ENCODE measurements at regions not wholly inside any gene's neighbourhood (a gene's known extent, or its start where the extent isn't known, plus 50 kb on each side); places are given as distances from the start of the nearest gene placed in this dataset.

- no peak overlapping the region for H3K9ac ChIP-seq (ENCODE audit: extremely low read depth, insufficient read length, low read length)
- no peak overlapping the region for H3K27ac ChIP-seq (ENCODE audit: insufficient read length, low read depth, low read length)
- no peak overlapping the region for H3K27ac Mint-ChIP-seq
Observed at GRCh38 chr2:223214394-223215253, 162.6 kb downstream of the KCNE4 start.

More at GRCh38 chr2:223214394-223215253, 162.6 kb downstream of the KCNE4 start:
- H3K14ac ChIP-seq (ENCODE audit: insufficient read depth, low read length), result no peak overlapping the region
- Mint-ChIP-seq H3K4me1 (peaks cover 4 to 5% of the 10 kb centered on the region in 2 experiments), H3K4me3 (no peak overlapping the region), H3K9me3 (peaks cover 3 to 10% of the 10 kb centered on the region in 2 experiments; a peak in 4 of 5 replicates), H3K36me3 (ENCODE audit: insufficient read depth in 1 of 3, low read depth in 3 of 3) (peaks cover 0 to 10% (median 0%) of the 10 kb centered on the region in 3 experiments; a peak in 4 of 7 replicates), H3K27me3 (ENCODE audit: low read depth) (no peaks in the 10 kb centered on the region)
- TF ChIP-seq CTCF (conservative IDR thresholded peaks at IDR 0.05), result no peak
- no peaks in the 10 kb centered on the region for H3K4me1 ChIP-seq (ENCODE audit: insufficient read depth, low read length)
- WGBS (ENCODE audit: extremely low coverage, insufficient read length, low lambda C conversion rate), result no CpG with 5 or more reads among the region's 5 CpGs
- no peak overlapping the region for H3K18ac ChIP-seq (ENCODE audit: insufficient read length, low read depth, low read length)
- H3K79me2 ChIP-seq (ENCODE audit: insufficient read depth, low read length), result no peaks in the 10 kb centered on the region
- no peak overlapping the region for H2BK15ac ChIP-seq (ENCODE audit: low read depth, low read length)
- no peak overlapping the region for H2AFZ ChIP-seq (ENCODE audit: low read length)
- no peak overlapping the region for H3K23ac ChIP-seq (ENCODE audit: insufficient read length, low read depth, low read length)
- DNase-seq, result no peak
- H4K20me1 ChIP-seq (ENCODE audit: control insufficient read depth, insufficient read depth, insufficient read length), result no peaks in the 10 kb centered on the region
- no peak overlapping the region for H3K4me2 ChIP-seq (ENCODE audit: insufficient read depth, insufficient read length, low read length)
- H3K79me1 ChIP-seq (ENCODE audit: insufficient read depth, low read depth, low read length, poor library complexity, severe bottlenecking), result no peaks in the 10 kb centered on the region
- no peak overlapping the region for H2BK120ac ChIP-seq (ENCODE audit: low read depth, low read length, poor library complexity, severe bottlenecking)
- H3K4ac ChIP-seq (ENCODE audit: low read depth, low read length), result no peak overlapping the region
- no peak overlapping the region for H2BK12ac ChIP-seq (ENCODE audit: insufficient read length, low read depth, low read length)
- no peak overlapping the region for H3T11ph ChIP-seq (ENCODE audit: low read length)
- no peak overlapping the region for H3K56ac ChIP-seq (ENCODE audit: insufficient read length, low read depth, low read length)
- no peak overlapping the region for H4K8ac ChIP-seq (replicated peaks; ENCODE audit: insufficient read length, low read depth, low read length)
- no peak overlapping the region for H2BK20ac ChIP-seq (ENCODE audit: low read depth, low read length, poor library complexity, severe bottlenecking)
- no peaks in the 10 kb centered on the region for H3K27me3 ChIP-seq (ENCODE audit: insufficient read depth, low read length)
- H4K91ac ChIP-seq (ENCODE audit: insufficient read length, low read depth, low read length), result no peak overlapping the region
- no peak overlapping the region for H2AK5ac ChIP-seq (ENCODE audit: insufficient read length, low read length)
- H2BK5ac ChIP-seq (ENCODE audit: insufficient read length, low read length), result no peak overlapping the region
- no peak overlapping the region for H4K5ac ChIP-seq (ENCODE audit: insufficient read length, low read depth, low read length)
- H3K9me3 ChIP-seq (ENCODE audit: control insufficient read depth, low read depth, low read length), result no peaks in the 10 kb centered on the region
- H3K23me2 ChIP-seq (ENCODE audit: insufficient read length, low read depth, low read length, poor library complexity, severe bottlenecking), result no peaks in the 10 kb centered on the region

Data from H9 (cell line).